OCI-LY3 (cell line): ENCODE measurements at regions not wholly inside any gene's neighbourhood (a gene's known extent, or its start where the extent isn't known, plus 50 kb on each side); places are given as distances from the start of the nearest gene placed in this dataset.

Experiments
- EZH2phosphoT487 ChIP-seq: fragments of 200-600 bp; shearing (Covaris generic); IDR thresholded peaks from 2 replicates; pipeline ENCODE4 v1.6.1; 2018; ENCODE audit warnings: antibody characterized with exemption, mixed run types, low read depth
- TF ChIP-seq, protein P1 (sequence below): fragments of 200-600, 300-600 bp; sonication (generic); IDR thresholded peaks from 2 replicates; pipeline ENCODE4 v1.5.1; 2014; ENCODE audit warnings: antibody characterized with exemption, low read length, low read depth

DNA sequence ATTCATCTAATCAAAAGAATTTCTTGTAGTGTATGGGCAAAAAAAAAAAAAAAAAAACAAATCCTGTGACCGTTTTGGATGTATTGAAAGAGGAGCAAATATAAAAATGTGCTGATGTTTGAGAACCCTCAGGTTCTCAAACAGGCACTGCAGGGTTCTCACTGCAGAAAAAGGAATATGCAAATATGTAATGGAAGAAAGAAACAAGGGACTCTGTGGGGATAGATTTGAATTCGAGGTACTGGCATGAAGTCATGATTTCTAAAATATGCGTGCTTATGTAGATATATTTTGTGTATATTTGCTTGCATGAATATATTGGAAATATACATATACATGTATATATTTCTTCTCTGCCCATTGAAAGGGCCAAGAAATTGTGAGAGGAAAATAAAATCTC is 365.0 kb upstream of the RUNX1 start:
- TF ChIP-seq, protein P1, sequence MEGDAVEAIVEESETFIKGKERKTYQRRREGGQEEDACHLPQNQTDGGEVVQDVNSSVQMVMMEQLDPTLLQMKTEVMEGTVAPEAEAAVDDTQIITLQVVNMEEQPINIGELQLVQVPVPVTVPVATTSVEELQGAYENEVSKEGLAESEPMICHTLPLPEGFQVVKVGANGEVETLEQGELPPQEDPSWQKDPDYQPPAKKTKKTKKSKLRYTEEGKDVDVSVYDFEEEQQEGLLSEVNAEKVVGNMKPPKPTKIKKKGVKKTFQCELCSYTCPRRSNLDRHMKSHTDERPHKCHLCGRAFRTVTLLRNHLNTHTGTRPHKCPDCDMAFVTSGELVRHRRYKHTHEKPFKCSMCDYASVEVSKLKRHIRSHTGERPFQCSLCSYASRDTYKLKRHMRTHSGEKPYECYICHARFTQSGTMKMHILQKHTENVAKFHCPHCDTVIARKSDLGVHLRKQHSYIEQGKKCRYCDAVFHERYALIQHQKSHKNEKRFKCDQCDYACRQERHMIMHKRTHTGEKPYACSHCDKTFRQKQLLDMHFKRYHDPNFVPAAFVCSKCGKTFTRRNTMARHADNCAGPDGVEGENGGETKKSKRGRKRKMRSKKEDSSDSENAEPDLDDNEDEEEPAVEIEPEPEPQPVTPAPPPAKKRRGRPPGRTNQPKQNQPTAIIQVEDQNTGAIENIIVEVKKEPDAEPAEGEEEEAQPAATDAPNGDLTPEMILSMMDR, result no peak
- TF ChIP-seq EZH2phosphoT487, result no peak
